Gastrocnemius medialis (tissue), 4 donors: ENCODE measurements at regions not wholly inside any gene's neighbourhood (a gene's known extent, or its start where the extent isn't known, plus 50 kb on each side); places are given as distances from the start of the nearest gene placed in this dataset.

Experiments
- ATAC-seq, 2 donors: fragments of 150-250 bp; one replicate each; pipeline ENCODE4 v1.9.1; 2016
- DNase-seq, 2 donors: peaks; one replicate each; pipeline ENCODE4 v3.0.0-alpha.2; 2019
- H3K27ac ChIP-seq, 4 donors: fragments of 200-600 bp; sonication (generic); 1 replicate in 1 of 4; 2 replicates in 3 of 4; pipeline ENCODE4 v1.5.1; 2016 to 2018; ENCODE audit warnings: mild to moderate bottlenecking in 2 of 4, moderate library complexity in 1 of 4
- H3K27me3 ChIP-seq, 3 donors: fragments of 200-600 bp; sonication (generic) in 2 of 3; 1 replicate in 1 of 3; 2 replicates in 2 of 3; pipeline versions ENCODE4 v1.5.1 to v1.6.0; 2016 to 2019; ENCODE audit warnings: mild to moderate bottlenecking in 1 of 3, moderate library complexity in 1 of 3
- H3K36me3 ChIP-seq, 2 donors: fragments of 200-600 bp; sonication (generic) in 1 of 2; one replicate each; pipeline ENCODE4 v1.5.1; 2017 to 2018
- H3K4me1 ChIP-seq, 2 donors: fragments of 200-600 bp; sonication (generic) in 1 of 2; one replicate each; pipeline ENCODE4 v1.5.1; 2016 to 2017; ENCODE audit warnings: mild to moderate bottlenecking in 2 of 2
- H3K4me3 ChIP-seq, 4 donors: fragments of 200-600 bp; sonication (generic) in 3 of 4; 1 replicate in 1 of 4; 2 replicates in 3 of 4; pipeline ENCODE4 v1.5.1; 2016 to 2019; ENCODE audit warnings: mild to moderate bottlenecking in 2 of 4
- H3K9me3 ChIP-seq, 3 donors: fragments of 200-600 bp; sonication (generic) in 2 of 3; 1 replicate in 1 of 3; 2 replicates in 2 of 3; pipeline ENCODE4 v1.5.1; 2016 to 2019
- POLR2A ChIP-seq, 2 donors: fragments of 450-650 bp; IDR thresholded peaks; one replicate each; pipeline ENCODE4 v1.6.1; 2017; ENCODE audit warnings: antibody characterized with exemption in 2 of 2, mild to moderate bottlenecking in 2 of 2, moderate library complexity in 2 of 2
- in situ Hi-C, 4 donors: fragments of 200-750 bp; cut with MboI; loops; one replicate each; pipeline versions ENCODE4 v1.15.0 to v1.8.0; 2017; ENCODE audit warnings: low sequenced_read_pairs in 4 of 4
- intact Hi-C: fragments of 100-400 bp; cut with DNase I; formaldehyde crosslinking; loops from one replicate; pipeline ENCODE4 v1.15.1; 2023; ENCODE audit warnings: low total_unique reads
- TF ChIP-seq, protein P1 (sequence below), 5 experiments: fragments of 450-650 bp in 3 of 5; fragments of 200-600 bp in 2 of 5; sonication (generic) in 2 of 5; IDR thresholded peaks in 4 of 5; conservative IDR thresholded peaks in 1 of 5; 1 replicate in 4 of 5; 2 replicates in 1 of 5; pipeline ENCODE4 v1.5.1; 2016 to 2019; ENCODE audit warnings: antibody characterized with exemption in 5 of 5, mild to moderate bottlenecking in 3 of 5, moderate library complexity in 3 of 5

DNA sequence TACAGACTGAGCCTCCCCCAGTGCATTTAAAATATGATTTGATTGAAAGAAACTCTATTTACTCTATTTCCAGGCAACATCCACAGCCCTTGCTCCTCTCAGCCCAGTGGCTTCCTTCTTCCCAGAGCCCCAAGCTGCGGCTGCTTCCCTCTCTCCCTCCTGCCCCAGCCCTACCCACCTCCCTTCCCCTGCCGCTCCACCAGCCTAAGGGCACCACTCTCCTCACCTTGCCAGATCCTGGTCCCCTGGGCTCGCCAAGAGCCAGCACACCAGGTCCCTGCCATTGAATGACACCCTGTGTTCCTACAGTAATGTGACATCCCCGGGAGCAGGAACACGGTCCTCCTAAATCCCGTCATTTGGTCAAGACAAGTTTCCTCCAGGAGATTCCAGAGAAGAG lies 236.0 kb downstream of the RBFOX3 start:
- H3K36me3 ChIP-seq = no peaks in the 10 kb centered on the region
- in situ Hi-C loops (loop anchor here (25.0 kb wide), 2 partner anchors 188 to 313 kb away; partner anchors contain the start of gene ENGASE (in 4 of the 4)), intact Hi-C loops (no loop called here)
- no peaks in the 10 kb centered on the region for H3K9me3 ChIP-seq
- H3K4me3 ChIP-seq = no peak overlapping the region
- no peaks in the 10 kb centered on the region for H3K4me1 ChIP-seq
- TF ChIP-seq, protein P1, sequence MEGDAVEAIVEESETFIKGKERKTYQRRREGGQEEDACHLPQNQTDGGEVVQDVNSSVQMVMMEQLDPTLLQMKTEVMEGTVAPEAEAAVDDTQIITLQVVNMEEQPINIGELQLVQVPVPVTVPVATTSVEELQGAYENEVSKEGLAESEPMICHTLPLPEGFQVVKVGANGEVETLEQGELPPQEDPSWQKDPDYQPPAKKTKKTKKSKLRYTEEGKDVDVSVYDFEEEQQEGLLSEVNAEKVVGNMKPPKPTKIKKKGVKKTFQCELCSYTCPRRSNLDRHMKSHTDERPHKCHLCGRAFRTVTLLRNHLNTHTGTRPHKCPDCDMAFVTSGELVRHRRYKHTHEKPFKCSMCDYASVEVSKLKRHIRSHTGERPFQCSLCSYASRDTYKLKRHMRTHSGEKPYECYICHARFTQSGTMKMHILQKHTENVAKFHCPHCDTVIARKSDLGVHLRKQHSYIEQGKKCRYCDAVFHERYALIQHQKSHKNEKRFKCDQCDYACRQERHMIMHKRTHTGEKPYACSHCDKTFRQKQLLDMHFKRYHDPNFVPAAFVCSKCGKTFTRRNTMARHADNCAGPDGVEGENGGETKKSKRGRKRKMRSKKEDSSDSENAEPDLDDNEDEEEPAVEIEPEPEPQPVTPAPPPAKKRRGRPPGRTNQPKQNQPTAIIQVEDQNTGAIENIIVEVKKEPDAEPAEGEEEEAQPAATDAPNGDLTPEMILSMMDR (IDR thresholded peaks at IDR 0.05 in 4 of 5, conservative IDR thresholded peaks at IDR 0.05 in 1 of 5) = no peak
- no peak for TF ChIP-seq POLR2A (IDR thresholded peaks at IDR 0.05)
- DNase-seq (no peak), ATAC-seq (no peak)
- H3K27me3 ChIP-seq = peaks cover 34 to 38% (median 38%) of the 10 kb centered on the region in 3 donors
- H3K27ac ChIP-seq = no peak overlapping the region

DNA sequence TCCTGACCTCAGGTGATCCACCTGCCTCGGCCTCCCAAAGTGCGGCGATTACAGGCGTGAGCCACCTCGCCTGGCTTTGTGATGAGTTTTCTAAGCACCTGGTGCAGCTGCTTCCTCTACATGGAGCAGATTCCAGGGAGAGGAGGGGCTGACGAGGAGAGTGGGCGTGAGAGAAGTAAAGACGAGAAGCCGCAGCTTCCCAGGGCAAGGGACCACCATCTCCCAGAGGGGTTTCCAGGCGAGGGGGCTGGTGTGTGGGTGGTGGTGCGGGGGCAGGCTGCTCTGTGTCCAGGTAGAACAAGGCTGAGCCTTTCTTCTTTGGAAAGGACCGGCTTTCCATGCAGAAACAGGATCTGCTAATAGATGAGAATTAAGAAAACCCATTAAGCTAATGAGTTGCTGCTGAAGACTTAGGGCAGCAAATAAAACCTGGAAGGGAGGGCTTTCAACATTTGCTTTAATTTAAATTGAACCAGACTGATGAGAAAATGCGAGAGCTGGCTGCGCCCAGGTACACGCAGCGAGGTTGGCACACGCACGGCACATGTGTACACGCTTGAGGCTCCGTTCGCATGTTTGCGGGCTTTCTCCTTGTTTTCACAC lies 236.7 kb downstream of the RBFOX3 start:
- Histone ChIP-seq H3K9me3 (no peaks in the 10 kb centered on the region), H3K27ac (no peak overlapping the region), H3K4me1 (no peaks in the 10 kb centered on the region), H3K4me3 (no peak overlapping the region), H3K27me3 (peaks cover 32 to 40% (median 34%) of the 10 kb centered on the region in 3 donors), H3K36me3 (no peaks in the 10 kb centered on the region)
- in situ Hi-C loops (no loop called here), intact Hi-C loops (no loop called here)
- TF ChIP-seq, protein P1 (IDR thresholded peaks at IDR 0.05 in 4 of 5, conservative IDR thresholded peaks at IDR 0.05 in 1 of 5) = no peak
- TF ChIP-seq POLR2A (IDR thresholded peaks at IDR 0.05) = no peak
- ATAC-seq (no peak), DNase-seq (no peak)

DNA sequence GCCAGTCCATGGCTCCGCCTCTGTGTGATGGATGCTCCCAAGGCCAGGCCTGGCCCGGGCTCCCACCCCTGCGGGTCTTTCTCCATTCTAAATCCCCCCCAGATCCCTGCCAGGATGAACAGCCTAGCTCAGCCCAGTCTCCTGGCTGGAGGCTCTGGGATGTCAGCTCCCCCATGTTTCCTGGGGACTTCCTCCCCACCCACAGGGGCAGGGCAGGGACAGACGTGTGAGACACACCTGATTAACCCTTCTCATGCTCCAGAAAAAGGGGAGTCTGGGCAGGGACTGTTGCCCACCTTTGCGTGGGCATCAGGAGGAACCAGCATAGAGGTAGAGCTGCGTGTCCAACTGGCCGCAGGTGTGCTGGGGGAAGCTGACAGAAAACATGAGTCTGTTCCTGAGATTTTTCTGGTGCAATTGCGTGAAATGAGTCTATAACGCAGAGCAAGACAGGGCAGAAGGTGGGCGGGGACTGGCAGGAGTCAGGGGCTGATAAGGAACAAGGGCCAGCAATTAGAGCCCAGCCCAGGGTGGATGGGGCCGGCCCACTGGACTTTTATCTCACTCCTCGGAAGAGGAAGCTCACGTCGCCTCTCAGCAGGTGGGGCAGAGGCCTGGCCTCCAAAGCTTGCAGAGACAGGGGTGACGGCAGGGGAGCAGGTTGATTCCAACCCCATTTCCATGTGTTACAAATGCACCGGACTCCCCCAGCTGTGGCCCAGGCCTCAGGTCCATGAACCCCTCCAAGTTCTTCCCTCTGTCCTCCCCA lies 238.2 kb downstream of the RBFOX3 start:
- Histone ChIP-seq H3K36me3 (no peaks in the 10 kb centered on the region), H3K4me3 (no peak overlapping the region), H3K27ac (no peak overlapping the region), H3K9me3 (no peaks in the 10 kb centered on the region), H3K4me1 (no peaks in the 10 kb centered on the region), H3K27me3 (peaks cover 32 to 46% (median 43%) of the 10 kb centered on the region in 3 donors)
- intact Hi-C loops (no loop called here), in situ Hi-C loops (no loop called here)
- TF ChIP-seq POLR2A (IDR thresholded peaks at IDR 0.05) = no peak
- TF ChIP-seq, protein P1 (IDR thresholded peaks at IDR 0.05 in 4 of 5, conservative IDR thresholded peaks at IDR 0.05 in 1 of 5) = no peak
- ATAC-seq = no peak
- DNase-seq = no peak

DNA sequence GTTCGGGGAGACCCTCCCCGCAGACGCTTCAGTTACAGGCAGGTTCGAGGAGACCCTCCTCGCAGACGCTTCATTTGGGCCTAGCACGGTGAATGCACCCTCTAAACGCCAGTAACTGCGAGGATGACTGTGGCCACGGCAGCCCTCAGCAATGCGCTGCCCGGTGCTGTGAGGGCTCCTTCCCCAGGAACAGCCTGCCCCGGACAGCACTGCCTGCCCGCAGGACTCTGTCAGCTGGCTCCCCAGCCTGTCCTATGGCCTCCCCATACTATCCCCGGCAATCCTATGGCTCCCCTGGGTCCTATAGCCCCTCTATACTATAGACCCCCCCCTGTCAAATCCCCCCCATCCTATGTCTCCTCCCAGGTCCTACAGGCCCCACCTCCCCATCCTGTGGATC lies 238.9 kb downstream of the RBFOX3 start:
- TF ChIP-seq POLR2A (IDR thresholded peaks at IDR 0.05) = no peak
- TF ChIP-seq, protein P1 (IDR thresholded peaks at IDR 0.05 in 4 of 5, conservative IDR thresholded peaks at IDR 0.05 in 1 of 5) = no peak
- H3K9me3 ChIP-seq = no peaks in the 10 kb centered on the region
- no peaks in the 10 kb centered on the region for H3K36me3 ChIP-seq
- DNase-seq (no peak), ATAC-seq (no peak)
- H3K4me3 ChIP-seq = no peak overlapping the region
- H3K27me3 ChIP-seq = peaks cover 31 to 45% (median 39%) of the 10 kb centered on the region in 3 donors
- H3K27ac ChIP-seq = no peak overlapping the region
- in situ Hi-C loops (no loop called here), intact Hi-C loops (no loop called here)
- no peaks in the 10 kb centered on the region for H3K4me1 ChIP-seq
